Heart left ventricle (tissue), 16 donors: ENCODE measurements at regions not wholly inside any gene's neighbourhood (a gene's known extent, or its start where the extent isn't known, plus 50 kb on each side); places are given as distances from the start of the nearest gene placed in this dataset.

ENCODE experiments used
- ATAC-seq, 4 donors: fragments of 200-7000 bp; cut with Tn5 transposase; one replicate each; pipeline ENCODE4 v1.9.1; 2020 to 2022; ENCODE audit warnings: moderate library complexity in 4 of 4, mild to moderate bottlenecking in 3 of 4, moderate number of reproducible peaks in 1 of 4
- DNase-seq, 5 donors: peaks; one replicate each; pipeline ENCODE4 v3.0.0-alpha.2; 2020
- H3K27ac ChIP-seq, 12 donors: fragments of 200-600 bp; sonication (generic) in 4 of 12; one replicate each; pipeline versions ENCODE4 v1.5.0 to v1.8.0; 2016 to 2022; ENCODE audit warnings: mild to moderate bottlenecking in 2 of 12
- H3K27me3 ChIP-seq, 9 donors: fragments of 200-600 bp; sonication (generic) in 2 of 9; one replicate each; pipeline versions ENCODE4 v1.5.1 to v1.8.0; 2016 to 2022; ENCODE audit warnings: mild to moderate bottlenecking in 3 of 9
- H3K36me3 ChIP-seq, 9 donors: fragments of 200-600 bp; sonication (generic) in 2 of 9; one replicate each; pipeline versions ENCODE4 v1.5.0 to v1.8.0; 2018 to 2022; ENCODE audit warnings: mild to moderate bottlenecking in 2 of 9
- H3K4me1 ChIP-seq, 12 donors: fragments of 200-600 bp; sonication (generic) in 4 of 12; one replicate each; pipeline versions ENCODE4 v1.5.0 to v1.8.0; 2016 to 2022; ENCODE audit warnings: mild to moderate bottlenecking in 3 of 12
- H3K4me3 ChIP-seq, 12 donors: fragments of 200-600 bp; sonication (generic) in 4 of 12; one replicate each; pipeline versions ENCODE4 v1.5.0 to v1.8.0; 2017 to 2022; ENCODE audit warnings: mild to moderate bottlenecking in 9 of 12, moderate library complexity in 4 of 12
- H3K9me3 ChIP-seq, 12 donors: fragments of 200-600 bp; sonication (generic) in 4 of 12; one replicate each; pipeline versions ENCODE4 v1.5.0 to v1.8.0; 2016 to 2022; ENCODE audit warnings: mild to moderate bottlenecking in 1 of 12
- POLR2A ChIP-seq, 2 donors: fragments of 450-650 bp; IDR thresholded peaks; one replicate each; pipeline ENCODE4 v1.6.1; 2017; ENCODE audit warnings: antibody characterized with exemption in 2 of 2, mild to moderate bottlenecking in 2 of 2, moderate library complexity in 2 of 2
- WGBS, 4 donors: extraction: QIAGEN DNeasy Blood & Tissue Kit in 2 of 4; methylation state at CpG; one replicate each; pipeline versions ENCODE4 v1.1.5 to v1.1.7; 2013 to 2018; 5-methylcytosine and 5-hydroxymethylcytosine counted together
- intact Hi-C, 10 donors: fragments of 100-400 bp; cut with DNase I; formaldehyde crosslinking; loops; one replicate each; pipeline versions ENCODE4 v1.11.1 to v1.14.2; 2022
- TF ChIP-seq, protein P1 (sequence below), 12 donors: fragments of 200-600 bp; sonication (generic) in 4 of 12; IDR thresholded peaks; one replicate each; pipeline versions ENCODE4 v1.5.0 to v1.8.0; 2018 to 2022; ENCODE audit warnings: antibody characterized with exemption in 12 of 12, mild to moderate bottlenecking in 5 of 12
- donor health status: ischemic (EF 13 %, LVEDD 7.1; RV severe dilation, severe dysfunction).
- donor health status: healthy with polysubstance abuse.
- donor health status: DM: no; HTN: yes; CAD: no.
- donor health status: DM: no; HTN: no; CAD: no.
- donor health status: ischemic (EF 25% LVEDD 6.9; RV normal size, moderate dysfunction).
- donor health status: ischemic (EF 25% LVEDD 5.7; RV mildly dilated, moderate dysfunction).
- donor health status: healthy.
- donor health status: DM: yes; HTN: yes; CAD: no.
- donor health status: ischemic (EF 35%, LVEDD 5.7; RV mildly dilated, moderate dysfunction).
- donor health status: nonischemic (EF 11% LVEDD 7.7; RV severe dilation, severe dysfunction).
- donor health status: DM: yes; HTN: yes; CAD: no.
- donor health status: PGD.
- donor health status: ischemic (EF 29% LVEDD 5.4; RV normal size, mild dysfunction).
- donor health status: nonischemic (EF 23%, LVEDD 6.1; RV moderate dilation, normal function).

DNA sequence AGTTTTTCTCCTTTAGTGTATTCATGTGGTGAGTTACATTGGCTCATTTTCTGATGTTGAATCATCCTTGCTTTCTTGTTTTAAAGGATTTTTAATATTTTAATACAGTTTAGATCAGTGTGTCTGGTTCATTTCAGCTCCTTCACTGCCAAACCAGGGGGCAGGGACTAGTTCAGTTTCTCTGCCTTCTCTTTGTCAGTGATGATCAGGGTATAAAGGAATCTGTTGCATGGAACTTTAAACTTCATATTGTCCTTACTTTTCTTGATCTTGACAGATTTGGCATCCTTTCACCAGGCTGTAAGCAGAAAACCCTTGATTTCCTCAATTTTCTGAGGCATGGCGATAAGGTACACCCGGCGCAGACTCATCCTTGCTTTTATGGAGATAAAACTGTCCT is 149.4 kb downstream of the KDR start:
- Histone ChIP-seq H3K27ac (no peak overlapping the region), H3K27me3 (no peaks in the 10 kb centered on the region), H3K4me1 (peaks cover 0 to 3% (median 0%) of the 10 kb centered on the region in 12 donors), H3K36me3 (no peaks in the 10 kb centered on the region), H3K4me3 (no peak overlapping the region), H3K9me3 (peaks cover 0 to 14% (median 0%) of the 10 kb centered on the region in 12 donors)
- 87 to 93% (median 91%) methylated on average over 3 of the region's 3 CpGs for WGBS, 4 donors
- DNase-seq (no peak), ATAC-seq (no peak)
- TF ChIP-seq, protein P1, sequence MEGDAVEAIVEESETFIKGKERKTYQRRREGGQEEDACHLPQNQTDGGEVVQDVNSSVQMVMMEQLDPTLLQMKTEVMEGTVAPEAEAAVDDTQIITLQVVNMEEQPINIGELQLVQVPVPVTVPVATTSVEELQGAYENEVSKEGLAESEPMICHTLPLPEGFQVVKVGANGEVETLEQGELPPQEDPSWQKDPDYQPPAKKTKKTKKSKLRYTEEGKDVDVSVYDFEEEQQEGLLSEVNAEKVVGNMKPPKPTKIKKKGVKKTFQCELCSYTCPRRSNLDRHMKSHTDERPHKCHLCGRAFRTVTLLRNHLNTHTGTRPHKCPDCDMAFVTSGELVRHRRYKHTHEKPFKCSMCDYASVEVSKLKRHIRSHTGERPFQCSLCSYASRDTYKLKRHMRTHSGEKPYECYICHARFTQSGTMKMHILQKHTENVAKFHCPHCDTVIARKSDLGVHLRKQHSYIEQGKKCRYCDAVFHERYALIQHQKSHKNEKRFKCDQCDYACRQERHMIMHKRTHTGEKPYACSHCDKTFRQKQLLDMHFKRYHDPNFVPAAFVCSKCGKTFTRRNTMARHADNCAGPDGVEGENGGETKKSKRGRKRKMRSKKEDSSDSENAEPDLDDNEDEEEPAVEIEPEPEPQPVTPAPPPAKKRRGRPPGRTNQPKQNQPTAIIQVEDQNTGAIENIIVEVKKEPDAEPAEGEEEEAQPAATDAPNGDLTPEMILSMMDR (IDR thresholded peaks at IDR 0.05): no peak
- TF ChIP-seq POLR2A (IDR thresholded peaks at IDR 0.05): no peak
- intact Hi-C loops: loop anchor here in 6 of 10 donors (10.0 kb wide), 3 partner anchors 579 to 889 kb away; no protein-coding TSS in a partner anchor

DNA sequence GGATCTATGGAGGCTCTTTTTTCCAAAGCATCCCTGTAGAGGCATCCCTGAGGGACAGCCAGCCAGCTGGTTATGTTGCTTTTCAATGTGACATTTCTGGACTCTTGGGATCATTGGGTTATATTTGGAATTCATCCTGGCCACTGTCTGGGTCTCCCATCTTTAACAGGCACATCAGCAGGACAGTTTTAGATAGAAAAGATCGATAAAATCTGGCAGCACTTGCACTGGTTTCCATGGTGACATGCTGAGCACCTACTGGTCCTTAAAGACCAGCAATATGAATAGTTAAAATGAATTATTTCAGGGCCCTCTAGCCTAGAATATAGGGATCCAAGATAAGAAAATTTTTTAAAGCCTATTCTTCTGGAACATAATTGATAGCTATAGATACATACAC is 151.6 kb downstream of the KDR start:
- Histone ChIP-seq H3K4me1 (peaks cover 0 to 3% (median 0%) of the 10 kb centered on the region in 12 donors), H3K27ac (no peak overlapping the region), H3K36me3 (no peaks in the 10 kb centered on the region), H3K27me3 (no peaks in the 10 kb centered on the region), H3K9me3 (no peaks in the 10 kb centered on the region), H3K4me3 (no peak overlapping the region)
- TF ChIP-seq, protein P1 (IDR thresholded peaks at IDR 0.05): no peak
- TF ChIP-seq POLR2A (IDR thresholded peaks at IDR 0.05): no peak
- ATAC-seq (no peak), DNase-seq (no peak)
- WGBS, 4 donors: 75 to 88% (median 81%) methylated on average over 1 of the region's 1 CpG
- intact Hi-C loops: loop anchor here in 8 of 10 donors (5.0 to 10.0 kb wide), 4 partner anchors 349 to 891 kb away; no protein-coding TSS in a partner anchor

DNA sequence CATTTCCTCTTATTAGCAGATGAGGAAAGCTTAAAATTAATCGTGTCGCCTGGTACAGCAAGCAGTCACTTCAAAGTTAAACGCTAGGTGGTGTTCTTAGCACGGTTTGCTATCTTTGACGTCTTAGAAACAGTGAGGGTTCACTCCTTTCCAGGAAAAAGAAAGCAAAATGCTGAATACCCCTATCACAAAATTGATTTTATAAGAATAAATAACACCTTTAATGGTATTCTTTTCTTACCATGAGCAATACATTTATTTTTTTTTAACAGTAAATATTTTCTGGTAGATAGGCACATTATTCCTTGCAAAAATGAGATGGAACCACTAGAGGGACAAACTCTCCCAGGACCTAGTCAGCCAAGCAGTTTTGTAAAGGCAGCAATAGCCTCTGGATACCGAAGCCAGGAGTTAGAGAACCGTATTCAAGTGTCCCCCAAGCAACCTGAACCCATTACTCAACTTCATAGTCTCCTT is 153.9 kb downstream of the KDR start:
- peak in 3 of 4 donors; percentile 65 to 85 (median 69) for ATAC-seq
- intact Hi-C loops: loop anchor here (1.0 to 10.0 kb wide), 7 partner anchors 349 to 893 kb away; no protein-coding TSS in a partner anchor
- no peak for TF ChIP-seq POLR2A (IDR thresholded peaks at IDR 0.05)
- TF ChIP-seq, protein P1 (IDR thresholded peaks at IDR 0.05): peak; percentile 58 to 82 (median 74)
- no peak for DNase-seq
- Histone ChIP-seq H3K9me3 (no peaks in the 10 kb centered on the region), H3K27ac (no peak overlapping the region), H3K4me3 (no peak overlapping the region), H3K36me3 (no peaks in the 10 kb centered on the region), H3K4me1 (peaks cover 0 to 3% (median 0%) of the 10 kb centered on the region in 12 donors), H3K27me3 (no peaks in the 10 kb centered on the region)
- WGBS, 4 donors: 2 to 5% (median 4%) methylated on average over 7 of the region's 7 CpGs

DNA sequence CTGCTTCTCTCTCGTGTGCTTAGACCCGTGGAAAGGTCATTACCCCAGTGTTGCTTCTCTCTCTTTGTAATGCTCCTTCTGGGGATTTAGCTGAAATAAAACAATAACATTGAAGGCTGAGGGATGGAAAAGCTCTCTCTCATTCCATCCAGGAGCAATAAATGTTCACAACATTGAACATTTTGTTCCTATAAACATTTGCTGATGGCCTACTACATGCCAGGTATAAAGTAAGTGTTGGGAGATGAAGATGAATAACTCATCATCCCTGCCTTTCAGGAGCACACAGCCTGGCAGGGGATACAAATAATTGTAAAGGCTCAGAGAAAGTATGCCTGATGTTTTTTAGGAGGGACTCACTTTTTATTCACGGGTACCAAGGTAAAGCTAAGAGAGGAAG is 158.1 kb downstream of the KDR start:
- no peaks in the 10 kb centered on the region for H3K36me3 ChIP-seq
- ATAC-seq: no peak
- no peak overlapping the region for H3K4me3 ChIP-seq
- intact Hi-C loops: loop anchor here in 2 of 10 donors (10.0 kb wide), 2 partner anchors 302 to 642 kb away; no protein-coding TSS in a partner anchor
- DNase-seq: no peak
- H3K27me3 ChIP-seq: no peaks in the 10 kb centered on the region
- peaks cover 0 to 3% (median 0%) of the 10 kb centered on the region in 12 donors for H3K4me1 ChIP-seq
- H3K9me3 ChIP-seq: no peaks in the 10 kb centered on the region
- TF ChIP-seq, protein P1 (IDR thresholded peaks at IDR 0.05): no peak
- no peak overlapping the region for H3K27ac ChIP-seq
- 81 to 89% (median 84%) methylated on average over 3 of the region's 3 CpGs for WGBS, 4 donors
